ENCODE measurements at regions not wholly inside any gene's neighbourhood (a gene's known extent, or its start where the extent isn't known, plus 50 kb on each side); places are given as distances from the start of the nearest gene placed in this dataset.
"Not testable (repeated sequence)": the region's sequence is repeated elsewhere in the genome, so short reads cannot be mapped to it uniquely, and the experiment has no call there.

- not testable (repeated sequence) for DNase-seq
Observed at GRCh38 chr14:37712476-37712860, 117.0 kb downstream of the TTC6 start.

DNA sequence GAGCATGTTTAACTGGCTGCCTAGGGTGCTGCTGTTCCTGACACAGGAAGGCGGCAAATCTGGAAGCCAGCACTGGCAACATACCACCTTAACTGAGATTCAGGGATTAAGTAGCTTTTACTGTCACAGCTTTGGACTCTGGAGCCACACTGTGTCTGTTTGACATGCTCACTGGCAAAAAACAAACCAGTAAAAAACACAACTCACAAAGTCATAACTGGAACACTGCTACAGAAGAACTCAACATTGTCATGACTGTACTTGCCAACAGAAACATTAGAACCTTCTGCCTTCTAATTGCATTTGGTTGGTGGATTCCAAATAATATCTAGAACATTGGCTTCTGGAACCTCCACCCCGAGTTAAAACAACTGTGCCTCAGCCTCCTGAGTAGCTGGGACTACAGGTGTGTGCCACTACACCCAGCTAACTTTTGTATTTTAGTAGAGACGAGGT lies 117.6 kb downstream of the TTC6 start:
- no peak for DNase-seq

DNA sequence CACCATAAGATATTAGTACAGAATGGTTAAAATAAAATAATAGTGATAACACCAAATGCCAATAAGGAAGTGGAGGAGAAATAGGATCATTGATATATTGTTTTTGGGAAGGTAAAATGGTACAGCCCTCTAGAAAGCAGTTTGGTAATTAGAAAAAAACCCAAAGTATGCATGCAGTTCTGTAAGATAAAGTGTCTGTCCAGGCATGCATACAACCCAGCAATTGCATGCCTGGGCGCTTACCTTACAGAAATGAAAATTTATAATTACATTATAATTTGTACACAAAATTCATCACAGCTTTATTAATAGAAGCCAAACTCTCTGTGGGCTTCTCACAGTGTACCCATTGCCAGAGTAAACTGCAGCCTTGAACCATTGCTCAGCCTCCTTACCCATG lies 124.7 kb downstream of the TTC6 start:
- no peak for DNase-seq

GRCh38 chr14:37721976-37722659 lies 126.7 kb downstream of the TTC6 start:
- DNase-seq, result no peak

DNA sequence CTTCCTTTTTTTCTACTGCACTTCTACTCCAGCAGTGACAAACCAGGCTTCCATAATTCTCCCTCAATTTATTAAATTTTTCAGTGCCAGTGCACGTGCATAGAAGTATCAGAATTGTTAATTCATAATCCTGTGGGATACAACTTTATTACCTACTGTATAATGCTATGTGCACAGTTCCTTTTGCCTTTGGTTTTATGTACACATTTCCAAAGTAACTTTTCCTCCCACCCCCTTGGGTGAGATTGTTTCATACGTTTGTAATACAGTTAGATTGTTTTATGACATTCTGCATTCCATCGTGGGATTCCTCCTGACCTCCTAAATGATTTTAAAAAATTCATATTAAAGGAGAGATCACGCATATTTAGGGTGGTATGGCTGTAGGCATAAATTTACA lies 128.1 kb downstream of the TTC6 start:
- DNase-seq, result no peak

DNA sequence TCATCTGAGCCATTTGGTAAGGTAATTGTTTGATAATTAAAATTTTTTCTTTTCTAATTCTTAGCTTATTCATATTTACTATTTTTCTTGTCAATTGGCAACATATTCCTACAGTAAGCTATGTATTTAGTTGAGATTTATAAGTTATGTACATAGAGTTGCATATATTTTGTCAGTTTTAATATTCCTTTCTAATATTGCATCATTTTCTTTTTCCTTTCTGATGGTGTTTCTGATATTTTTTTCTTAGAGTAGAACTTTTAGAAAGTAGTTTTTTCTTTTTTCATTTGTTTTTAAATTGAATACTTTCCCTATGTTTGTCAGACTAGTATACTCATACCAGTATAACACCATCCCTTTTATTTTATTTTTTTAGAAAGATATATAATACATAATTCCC lies 131.3 kb downstream of the TTC6 start:
- DNase-seq, result no peak

DNA sequence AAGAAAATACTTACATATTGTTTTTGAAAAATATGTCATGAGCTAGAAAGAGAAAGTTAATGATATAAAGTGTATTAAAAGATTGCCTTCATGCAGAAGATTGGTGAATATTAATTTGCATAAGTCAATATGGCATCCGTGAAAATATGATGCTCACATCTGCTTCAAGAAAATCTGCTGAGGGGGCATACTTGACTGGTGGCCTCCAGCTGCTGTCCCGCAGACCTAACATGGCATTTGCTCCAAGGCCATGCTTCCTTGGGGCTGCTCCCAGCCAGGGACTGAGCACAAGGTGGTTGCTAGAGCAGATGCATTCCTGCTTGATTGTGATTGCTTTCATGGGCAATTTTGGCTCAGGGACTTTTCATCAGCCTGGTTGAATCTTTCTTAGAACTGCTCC lies 133.8 kb downstream of the TTC6 start:
- no peak for DNase-seq

GRCh38 chr14:37731094-37731493 lies 135.7 kb downstream of the TTC6 start:
- no peak for DNase-seq

DNA sequence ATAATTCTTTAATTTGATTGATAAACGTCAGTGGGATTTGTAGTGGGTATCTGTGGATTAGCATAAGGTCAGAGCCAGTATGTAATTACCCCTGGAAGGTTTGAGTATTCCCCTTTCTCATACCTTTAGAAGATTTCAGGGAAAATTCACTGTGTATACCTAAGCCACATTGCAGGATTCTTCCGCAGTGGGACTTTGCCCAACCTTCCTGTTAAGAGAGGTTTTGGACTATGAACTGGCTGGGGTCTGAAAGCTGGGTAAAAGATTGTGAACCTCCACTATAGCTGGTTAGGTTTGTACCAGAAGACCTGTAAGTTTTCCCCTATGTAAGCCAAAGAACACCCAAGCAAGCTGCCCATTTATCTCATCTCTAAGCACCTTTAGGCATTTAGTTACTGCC lies 150.2 kb downstream of the TTC6 start:
- no peak for DNase-seq

DNA sequence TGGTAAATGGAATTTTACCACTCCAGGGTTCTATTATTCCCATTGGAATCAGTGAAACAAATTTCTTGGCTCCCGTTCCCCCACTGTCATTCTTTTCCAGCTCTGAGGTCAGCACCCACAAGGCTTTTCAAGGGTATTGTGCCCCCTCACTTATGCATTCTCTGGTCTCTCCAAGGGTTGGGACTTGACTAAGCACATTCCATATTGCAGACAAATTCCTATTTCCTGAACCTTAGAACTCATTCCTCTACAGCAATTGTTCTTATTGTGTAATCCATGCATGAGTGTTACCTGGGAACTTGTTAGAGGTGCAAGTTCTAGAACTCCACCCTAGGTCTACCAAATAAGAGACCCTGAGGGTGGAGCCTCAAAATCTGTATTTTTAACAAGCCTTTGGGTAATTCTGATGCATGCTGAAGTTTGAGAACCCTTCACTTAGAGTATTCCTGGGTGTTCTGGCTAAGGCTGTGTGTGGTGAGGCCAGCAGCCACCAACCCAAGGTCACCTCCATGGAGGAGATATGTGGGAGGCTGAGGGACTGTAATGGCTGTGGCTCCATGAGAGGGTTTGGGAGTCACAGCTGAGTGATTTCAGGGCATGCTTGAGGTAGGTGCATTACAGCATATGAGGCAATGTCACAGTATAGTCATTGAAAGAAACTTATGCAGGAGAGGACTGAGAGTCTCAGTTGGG lies 150.9 kb downstream of the TTC6 start:
- no peak for DNase-seq

- DNase-seq, result no peak
Observed at GRCh38 chr14:37753459-37753858, 158.0 kb downstream of the TTC6 start.

DNA sequence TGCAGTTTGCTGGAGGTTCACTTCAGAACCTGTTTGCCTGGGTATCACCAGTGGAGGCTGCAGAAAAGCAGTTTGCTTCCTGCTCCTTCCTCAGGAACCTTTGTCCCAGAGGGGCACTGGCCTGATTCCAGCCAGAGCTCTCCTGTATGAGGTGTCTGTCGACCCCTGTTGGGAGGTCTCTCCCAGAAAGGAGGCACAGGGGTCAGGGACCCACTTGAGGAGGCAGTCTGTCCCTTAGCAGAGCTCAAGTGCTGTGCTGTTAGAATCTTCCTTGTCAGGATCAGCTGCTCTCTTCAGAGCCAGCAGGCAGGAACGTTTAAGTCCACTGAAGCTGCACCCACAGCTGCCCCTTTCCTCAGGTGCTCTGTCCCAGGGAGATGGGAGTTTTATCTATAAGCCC lies 164.8 kb downstream of the TTC6 start:
- not testable (repeated sequence) for DNase-seq

- no peak for DNase-seq
Observed at GRCh38 chr14:37763266-37763665, 167.8 kb downstream of the TTC6 start.

GRCh38 chr14:37772283-37772682 lies 176.9 kb downstream of the TTC6 start:
- DNase-seq, result not testable (repeated sequence)

GRCh38 chr14:37776791-37777499 lies 181.5 kb downstream of the TTC6 start:
- no peak for DNase-seq

GRCh38 chr14:37778135-37778943 lies 182.9 kb downstream of the TTC6 start:
- DNase-seq, result no peak

- no peak for DNase-seq
Observed at GRCh38 chr14:37779480-37779879, 184.1 kb downstream of the TTC6 start.

DNA sequence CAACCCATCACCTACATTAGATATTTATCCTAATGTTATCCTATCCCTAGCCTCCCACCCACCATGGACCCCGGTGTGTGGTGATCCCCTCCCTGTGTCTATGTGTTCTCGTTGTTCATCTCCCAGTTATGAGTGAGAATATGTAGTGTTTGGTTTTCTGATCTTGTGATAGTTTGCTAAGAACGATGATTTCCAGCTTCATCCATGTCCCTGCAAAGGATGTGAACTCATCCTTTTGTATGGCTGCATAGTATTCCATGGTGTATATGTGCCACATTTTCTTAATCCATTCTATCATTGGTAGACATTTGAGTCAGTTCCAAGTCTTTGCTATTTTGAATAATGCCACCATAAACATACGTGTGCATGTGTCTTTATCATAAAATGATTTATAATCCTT lies 185.3 kb downstream of the TTC6 start:
- DNase-seq, result not testable (repeated sequence)

DNA sequence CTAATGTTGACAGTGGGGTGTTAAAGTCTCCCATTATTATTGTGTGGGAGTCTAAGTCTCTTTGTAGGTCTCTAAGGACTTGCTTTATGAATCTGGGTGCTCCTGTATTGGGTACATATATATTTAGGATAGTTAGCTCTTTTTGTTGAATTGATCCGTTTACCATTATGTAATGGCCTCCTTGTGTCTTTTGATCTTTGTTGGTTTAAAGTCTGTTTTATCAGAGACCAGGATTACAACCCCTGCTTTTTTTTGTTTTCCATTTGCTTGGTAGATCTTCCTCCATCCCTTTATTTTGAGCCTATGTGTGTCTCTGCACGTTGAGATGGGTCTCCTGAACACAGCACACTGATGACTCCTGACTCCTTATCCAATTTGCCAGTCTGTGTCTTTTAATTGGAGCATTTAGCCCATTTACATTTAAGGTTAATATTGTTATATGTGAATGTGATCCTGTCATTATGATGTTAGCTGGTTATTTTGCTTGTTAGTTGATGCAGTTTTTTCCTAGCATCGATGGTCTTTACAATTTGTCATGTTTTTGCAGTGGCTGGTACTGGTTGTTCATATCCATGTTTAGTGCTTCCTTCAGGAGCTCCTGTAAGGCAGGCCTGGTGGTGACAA lies 188.9 kb downstream of the TTC6 start:
- DNase-seq, result not testable (repeated sequence)

- not testable (repeated sequence) for DNase-seq
Observed at GRCh38 chr14:37784827-37785223, 189.4 kb downstream of the TTC6 start.

DNA sequence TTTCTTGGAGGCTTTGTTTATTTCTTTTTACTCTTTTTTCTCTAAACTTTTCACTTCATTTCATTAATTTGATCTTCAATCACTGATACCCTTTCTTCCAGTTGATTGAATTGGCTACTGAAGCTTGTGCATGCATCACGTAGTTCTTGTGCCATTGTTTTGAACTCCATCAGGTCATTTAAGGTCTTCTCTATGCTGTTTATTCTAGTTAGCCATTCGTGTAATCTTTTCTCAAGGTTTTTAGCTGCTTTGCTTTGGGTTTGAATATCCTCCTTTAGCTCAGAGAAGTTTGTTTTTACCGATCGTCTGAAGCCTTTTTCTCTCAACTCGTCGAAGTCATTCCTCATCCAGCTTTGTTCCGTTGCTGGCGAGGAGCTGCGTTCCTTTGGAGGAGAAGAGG lies 189.9 kb downstream of the TTC6 start:
- DNase-seq, result not testable (repeated sequence)

DNA sequence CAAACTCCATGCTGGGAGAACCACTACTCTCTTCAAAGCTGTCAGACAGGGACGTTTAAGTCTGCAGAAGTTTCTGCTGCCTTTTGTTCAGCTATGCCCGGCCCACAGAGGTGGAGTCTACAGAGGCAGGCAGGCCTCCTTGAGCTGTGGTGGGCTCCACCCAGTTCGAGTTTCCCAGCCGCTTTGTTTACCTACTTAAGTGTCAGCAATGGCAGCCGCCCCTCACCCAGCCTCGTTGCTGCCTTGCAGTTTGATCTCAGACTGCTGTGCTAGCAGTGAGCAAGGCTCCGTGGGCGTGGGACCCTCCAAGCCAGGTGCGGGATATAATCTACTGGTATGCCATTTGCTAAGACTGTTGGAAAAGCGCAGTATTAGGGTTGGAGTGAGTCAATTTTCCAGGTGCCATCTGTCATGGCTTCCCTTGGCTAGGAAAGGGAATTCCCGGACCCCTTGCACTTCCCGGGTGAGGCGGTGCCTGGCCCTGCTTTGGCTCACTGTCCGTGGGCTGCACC lies 190.7 kb downstream of the TTC6 start:
- not testable (repeated sequence) for DNase-seq
